ENCODE measurements at regions not wholly inside any gene's neighbourhood (a gene's known extent, or its start where the extent isn't known, plus 50 kb on each side); places are given as distances from the start of the nearest gene placed in this dataset.

- no peak for TF ChIP-seq CTCF (conservative IDR thresholded peaks at IDR 0.05)
- TF ChIP-seq ZFX (IDR thresholded peaks at IDR 0.05): no peak
These were observed 179.5 kb upstream of the PDZRN3 start for GRCh38 chr3:73804204-73804603.

Data from C4-2B (cell line).